MM.1S (cell line): ENCODE measurements at regions not wholly inside any gene's neighbourhood (a gene's known extent, or its start where the extent isn't known, plus 50 kb on each side); places are given as distances from the start of the nearest gene placed in this dataset.
A peak's percentile ranks its signal among the peaks of the same experiment; 100 is the strongest.

Experiments used
- DNase-seq: peaks from one replicate; pipeline ENCODE4 v3.0.0-alpha.2; 2015
- H2AFZ ChIP-seq: fragments of 300-600 bp; sonication (generic); 2 replicates; pipeline ENCODE4 v1.6.0; 2016; ENCODE audit warnings: antibody characterized with exemption, low read length
- H3F3A ChIP-seq: fragments of 300-600 bp; sonication (generic); 2 replicates; pipeline ENCODE4 v1.6.1; 2016; ENCODE audit warnings: mild to moderate bottlenecking, antibody characterized with exemption, low read length, moderate library complexity, mixed read lengths; ENCODE audit not compliant: insufficient read depth
- H3K27ac ChIP-seq: fragments of 300-600 bp; sonication (generic); 2 replicates; pipeline ENCODE4 v1.5.1; 2016; ENCODE audit warnings: mild to moderate bottlenecking, low read length
- H3K27me3 ChIP-seq: fragments of 300-600 bp; sonication (generic); replicated peaks from 2 replicates; pipeline ENCODE4 v1.6.0; 2016; ENCODE audit warnings: low read length; ENCODE audit not compliant: insufficient read depth
- H3K36me3 ChIP-seq: fragments of 300-600 bp; sonication (generic); replicated peaks from 2 replicates; pipeline ENCODE4 v1.6.1; 2016; ENCODE audit warnings: mild to moderate bottlenecking, low read length, mixed read lengths; ENCODE audit not compliant: insufficient read depth
- H3K4me1 ChIP-seq: fragments of 300-600 bp; sonication (generic); 2 replicates; pipeline ENCODE4 v1.6.1; 2016; ENCODE audit warnings: low read length, mixed read lengths
- H3K4me2 ChIP-seq: fragments of 300-600 bp; sonication (generic); 2 replicates; pipeline ENCODE4 v1.6.0; 2016; ENCODE audit warnings: low read depth, low read length
- H3K4me3 ChIP-seq: fragments of 300-600 bp; sonication (generic); 2 replicates; pipeline ENCODE4 v1.5.1; 2016; ENCODE audit warnings: low read length, mixed read lengths
- H3K79me2 ChIP-seq: fragments of 300-600 bp; sonication (generic); 2 replicates; pipeline ENCODE4 v1.6.1; 2016; ENCODE audit warnings: mixed run types, low read length, mixed read lengths
- H3K9ac ChIP-seq: fragments of 300-600 bp; sonication (generic); 2 replicates; pipeline ENCODE4 v1.6.1; 2016; ENCODE audit warnings: low read length, mixed read lengths
- H3K9me2 ChIP-seq: fragments of 300-600 bp; sonication (generic); replicated peaks from 2 replicates; pipeline ENCODE4 v1.6.1; 2016; ENCODE audit warnings: mild to moderate bottlenecking, low read length, mixed read lengths; ENCODE audit not compliant: insufficient read depth
- H3K9me3 ChIP-seq: fragments of 300-600 bp; sonication (generic); replicated peaks from 2 replicates; pipeline ENCODE4 v1.6.1; 2016; ENCODE audit warnings: mild to moderate bottlenecking, low read length, mixed read lengths; ENCODE audit not compliant: insufficient read depth
- H4K20me1 ChIP-seq: fragments of 300-600 bp; sonication (generic); 2 replicates; pipeline ENCODE4 v1.6.1; 2016; ENCODE audit warnings: mild to moderate bottlenecking, low read length, moderate library complexity, mixed read lengths; ENCODE audit not compliant: insufficient read depth
- EZH2 ChIP-seq: fragments of 300-600 bp; sonication (generic); optimal IDR thresholded peaks from 2 replicates; pipeline ENCODE3; 2017; ENCODE audit warnings: low read depth, mild to moderate bottlenecking, antibody characterized with exemption, low read length, mixed read lengths
- EZH2phosphoT487 ChIP-seq: fragments of 300-600 bp; sonication (generic); IDR thresholded peaks from 2 replicates; pipeline ENCODE4 v1.6.1; 2018; ENCODE audit warnings: antibody characterized with exemption, low read length
- TF ChIP-seq, protein P1 (sequence below): fragments of 300-600 bp; sonication (generic); IDR thresholded peaks from 2 replicates; pipeline ENCODE4 v1.5.1; 2016; ENCODE audit warnings: antibody characterized with exemption, low read length, mixed read lengths

- H3K27me3 ChIP-seq: no peaks in the 10 kb centered on the region
- no peaks in the 10 kb centered on the region for H3K9me3 ChIP-seq
- H3F3A ChIP-seq: no peaks in the 10 kb centered on the region
- DNase-seq: peak; percentile 39
- H4K20me1 ChIP-seq: no peaks in the 10 kb centered on the region
- H3K36me3 ChIP-seq: no peaks in the 10 kb centered on the region
- no peak overlapping the region for H3K9ac ChIP-seq
- no peak overlapping the region for H2AFZ ChIP-seq
- H3K27ac ChIP-seq: no peak overlapping the region
- H3K4me3 ChIP-seq: no peak overlapping the region
- no peaks in the 10 kb centered on the region for H3K4me1 ChIP-seq
- no peak overlapping the region for H3K4me2 ChIP-seq
- H3K9me2 ChIP-seq: no peaks in the 10 kb centered on the region
- H3K79me2 ChIP-seq: no peaks in the 10 kb centered on the region
- TF ChIP-seq, protein P1, sequence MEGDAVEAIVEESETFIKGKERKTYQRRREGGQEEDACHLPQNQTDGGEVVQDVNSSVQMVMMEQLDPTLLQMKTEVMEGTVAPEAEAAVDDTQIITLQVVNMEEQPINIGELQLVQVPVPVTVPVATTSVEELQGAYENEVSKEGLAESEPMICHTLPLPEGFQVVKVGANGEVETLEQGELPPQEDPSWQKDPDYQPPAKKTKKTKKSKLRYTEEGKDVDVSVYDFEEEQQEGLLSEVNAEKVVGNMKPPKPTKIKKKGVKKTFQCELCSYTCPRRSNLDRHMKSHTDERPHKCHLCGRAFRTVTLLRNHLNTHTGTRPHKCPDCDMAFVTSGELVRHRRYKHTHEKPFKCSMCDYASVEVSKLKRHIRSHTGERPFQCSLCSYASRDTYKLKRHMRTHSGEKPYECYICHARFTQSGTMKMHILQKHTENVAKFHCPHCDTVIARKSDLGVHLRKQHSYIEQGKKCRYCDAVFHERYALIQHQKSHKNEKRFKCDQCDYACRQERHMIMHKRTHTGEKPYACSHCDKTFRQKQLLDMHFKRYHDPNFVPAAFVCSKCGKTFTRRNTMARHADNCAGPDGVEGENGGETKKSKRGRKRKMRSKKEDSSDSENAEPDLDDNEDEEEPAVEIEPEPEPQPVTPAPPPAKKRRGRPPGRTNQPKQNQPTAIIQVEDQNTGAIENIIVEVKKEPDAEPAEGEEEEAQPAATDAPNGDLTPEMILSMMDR: peak; percentile 88
- no peak for TF ChIP-seq EZH2phosphoT487
Measured at GRCh38 chr18:45275367-45276113, 339.7 kb upstream of the SLC14A2 start.

GRCh38 chr18:45276878-45277277 is 338.4 kb upstream of the SLC14A2 start:
- no peak overlapping the region for H3K27ac ChIP-seq
- no peak overlapping the region for H3K9ac ChIP-seq
- no peak overlapping the region for H3K4me2 ChIP-seq
- no peaks in the 10 kb centered on the region for H3K27me3 ChIP-seq
- no peak for TF ChIP-seq EZH2phosphoT487
- no peak for TF ChIP-seq EZH2
- TF ChIP-seq, protein P1: no peak
- no peak for DNase-seq
- no peaks in the 10 kb centered on the region for H3K36me3 ChIP-seq
- no peaks in the 10 kb centered on the region for H3K9me3 ChIP-seq
- no peaks in the 10 kb centered on the region for H3K79me2 ChIP-seq
- H2AFZ ChIP-seq: no peak overlapping the region
- H3K4me1 ChIP-seq: no peaks in the 10 kb centered on the region
- H4K20me1 ChIP-seq: no peaks in the 10 kb centered on the region
- no peaks in the 10 kb centered on the region for H3F3A ChIP-seq
- H3K4me3 ChIP-seq: no peak overlapping the region
- H3K9me2 ChIP-seq: no peaks in the 10 kb centered on the region

GRCh38 chr18:45277908-45278307 is 337.4 kb upstream of the SLC14A2 start:
- H3K4me3 ChIP-seq: no peak overlapping the region
- no peaks in the 10 kb centered on the region for H3K79me2 ChIP-seq
- no peaks in the 10 kb centered on the region for H3K4me1 ChIP-seq
- no peaks in the 10 kb centered on the region for H3K9me2 ChIP-seq
- DNase-seq: no peak
- no peak overlapping the region for H3K9ac ChIP-seq
- H2AFZ ChIP-seq: no peak overlapping the region
- no peak overlapping the region for H3K27ac ChIP-seq
- H3K27me3 ChIP-seq: no peaks in the 10 kb centered on the region
- H3K9me3 ChIP-seq: no peaks in the 10 kb centered on the region
- no peaks in the 10 kb centered on the region for H4K20me1 ChIP-seq
- no peaks in the 10 kb centered on the region for H3K36me3 ChIP-seq
- H3K4me2 ChIP-seq: no peak overlapping the region
- TF ChIP-seq EZH2: no peak
- H3F3A ChIP-seq: no peaks in the 10 kb centered on the region

DNA sequence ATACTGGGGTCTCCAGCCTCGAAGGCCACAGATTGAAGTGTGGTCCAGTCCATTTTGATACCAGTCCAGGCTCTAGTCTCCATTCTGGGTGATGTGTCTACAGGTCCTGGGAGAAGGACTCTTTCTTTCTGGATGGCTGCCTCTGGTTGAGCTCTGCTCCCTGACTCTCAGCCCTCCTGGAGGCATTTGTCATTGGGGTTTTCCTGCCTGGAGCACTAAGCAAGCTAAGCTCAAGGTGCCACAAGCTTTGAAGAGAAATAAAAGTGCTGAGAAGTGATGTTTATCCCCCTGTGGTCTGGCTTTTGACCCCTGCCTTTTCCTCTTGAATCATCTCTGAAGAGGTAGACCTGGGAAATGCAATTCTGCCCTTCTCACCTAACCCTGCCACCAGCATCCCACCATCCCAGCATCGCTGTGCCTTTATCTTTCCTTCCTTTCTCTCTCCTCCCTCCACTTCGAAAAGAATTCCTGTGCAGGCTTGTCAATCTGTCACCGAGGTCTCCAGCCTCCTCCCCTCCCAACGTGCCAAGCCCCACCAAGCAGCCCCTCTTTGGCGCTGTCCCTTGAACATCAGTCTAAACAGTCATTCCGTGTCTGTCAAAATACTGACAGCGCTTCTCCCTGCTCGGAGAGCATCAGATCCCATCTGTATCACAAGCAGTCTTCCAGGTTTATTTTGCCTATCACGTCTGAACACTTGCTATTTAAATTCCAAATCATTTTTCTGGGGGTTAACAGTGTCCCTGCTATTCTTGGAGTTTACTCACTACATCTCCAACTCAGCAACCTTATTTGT is 334.6 kb upstream of the SLC14A2 start:
- no peaks in the 10 kb centered on the region for H3K9me2 ChIP-seq
- TF ChIP-seq, protein P1: no peak
- TF ChIP-seq EZH2 (no peak), EZH2phosphoT487 (no peak)
- no peak overlapping the region for H3K9ac ChIP-seq
- no peaks in the 10 kb centered on the region for H3K27me3 ChIP-seq
- no peak overlapping the region for H2AFZ ChIP-seq
- H4K20me1 ChIP-seq: no peaks in the 10 kb centered on the region
- H3K9me3 ChIP-seq: no peaks in the 10 kb centered on the region
- H3K79me2 ChIP-seq: no peaks in the 10 kb centered on the region
- no peak overlapping the region for H3K27ac ChIP-seq
- H3K4me3 ChIP-seq: no peak overlapping the region
- no peaks in the 10 kb centered on the region for H3F3A ChIP-seq
- no peak overlapping the region for H3K4me2 ChIP-seq
- no peak for DNase-seq
- H3K36me3 ChIP-seq: no peaks in the 10 kb centered on the region
- H3K4me1 ChIP-seq: no peaks in the 10 kb centered on the region
